ENCODE measurements at regions not wholly inside any gene's neighbourhood (a gene's known extent, or its start where the extent isn't known, plus 50 kb on each side); places are given as distances from the start of the nearest gene placed in this dataset.
"Not testable (repeated sequence)": the region's sequence is repeated elsewhere in the genome, so short reads cannot be mapped to it uniquely, and the experiment has no call there.

DNA sequence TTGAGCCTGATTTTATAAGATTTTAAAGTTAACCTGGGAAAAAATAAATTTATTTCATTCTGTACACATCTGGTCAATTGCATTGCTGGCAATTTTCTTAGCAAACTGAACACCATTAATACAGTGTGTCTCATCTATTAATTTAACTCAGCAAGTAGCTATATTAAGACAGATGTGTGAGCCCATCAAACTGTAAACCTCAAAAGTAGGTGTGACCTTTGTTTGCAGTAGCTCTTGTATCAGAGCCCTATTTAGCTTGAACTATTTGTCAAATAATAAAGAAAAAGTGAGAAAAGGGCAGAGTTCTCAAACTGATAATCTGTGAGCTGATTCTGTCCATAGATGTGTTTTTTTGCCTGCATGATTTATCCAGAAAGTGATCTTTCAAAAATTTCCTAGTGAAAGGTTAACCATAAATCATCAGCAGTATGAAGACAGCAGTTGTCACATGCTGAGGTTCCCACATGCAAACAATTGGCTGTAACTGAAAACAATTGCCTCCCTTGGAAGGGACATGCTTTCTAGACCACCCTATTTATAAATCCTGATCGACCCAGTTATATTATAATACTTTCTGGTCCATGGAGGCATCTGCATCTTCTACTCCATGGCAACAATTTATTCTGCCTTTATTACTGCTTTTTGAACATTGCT is 646.5 kb downstream of the NSUN3 start:
- DNase-seq (ENCODE audit: low read depth): no peak

DNA sequence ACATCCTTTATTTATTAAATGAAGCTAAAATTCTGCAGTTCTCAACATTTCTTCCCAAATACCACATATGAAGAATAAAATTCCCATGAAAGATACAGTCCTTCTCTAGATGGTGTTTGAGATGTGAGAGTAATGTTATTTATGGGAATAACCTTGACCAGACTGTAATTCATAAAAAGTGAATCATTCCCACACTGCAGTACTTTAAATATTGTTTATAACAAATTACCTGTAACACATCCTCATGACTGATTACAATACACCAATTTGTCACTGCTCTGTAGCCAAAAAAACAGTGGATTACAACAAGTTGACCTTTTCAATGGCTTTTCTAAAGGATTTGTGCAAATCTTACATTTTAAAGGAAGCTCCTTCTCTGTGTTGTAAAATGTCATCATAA is 651.3 kb downstream of the NSUN3 start:
- no peak for DNase-seq (ENCODE audit: low read depth)

DNA sequence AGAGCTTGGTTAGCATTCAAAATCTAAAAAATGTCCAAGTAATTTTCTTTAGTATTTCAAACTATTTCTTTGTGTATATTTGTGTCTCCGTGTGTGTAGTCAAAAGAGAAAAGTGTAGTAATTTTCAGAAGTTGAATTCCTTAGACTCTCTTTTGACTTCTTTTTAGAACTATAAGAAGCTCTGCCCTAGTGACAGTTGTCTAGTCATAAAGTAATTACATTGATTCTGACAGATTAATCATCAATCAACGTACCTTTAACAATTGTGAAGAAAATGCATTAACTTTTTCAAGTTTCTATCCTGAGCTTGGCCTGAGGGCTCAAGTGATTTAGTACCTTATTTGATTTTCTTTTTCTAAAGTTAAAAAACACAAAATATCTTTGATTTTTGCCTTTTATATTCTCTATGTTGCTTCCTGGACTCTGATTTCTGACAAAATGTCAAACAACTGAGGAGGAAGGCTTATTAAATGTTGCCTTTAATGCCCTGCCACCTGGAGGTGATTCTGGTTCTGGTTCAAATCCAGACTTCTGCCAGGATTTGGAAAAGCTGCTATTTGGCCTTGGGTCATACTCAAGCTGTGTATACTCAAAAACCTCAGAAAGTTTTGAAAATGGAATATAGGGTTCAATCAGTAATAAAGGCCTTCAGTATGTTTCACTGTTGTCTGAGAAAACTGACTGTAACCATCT is 653.6 kb downstream of the NSUN3 start:
- no peak for DNase-seq (ENCODE audit: low read depth)

DNA sequence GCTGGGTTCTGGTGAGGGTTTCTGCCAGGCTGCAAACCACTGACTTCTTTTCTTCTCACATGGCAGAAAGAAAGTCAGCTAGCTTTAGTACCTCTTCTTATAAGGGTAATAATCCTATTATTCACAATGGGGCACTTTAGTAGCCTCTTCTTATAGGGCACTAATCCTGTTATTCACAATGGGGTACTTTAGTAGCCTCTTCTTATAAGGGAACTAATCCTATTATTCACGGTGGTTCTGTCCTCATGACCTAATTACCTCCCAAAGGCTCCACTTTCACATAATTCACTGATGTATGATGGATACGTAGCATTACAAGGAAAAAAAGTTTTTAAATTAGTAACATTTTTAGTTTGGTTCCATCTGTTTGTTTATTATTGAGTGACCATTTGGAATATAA is 671.3 kb downstream of the NSUN3 start:
- DNase-seq (ENCODE audit: low read depth): no peak

DNA sequence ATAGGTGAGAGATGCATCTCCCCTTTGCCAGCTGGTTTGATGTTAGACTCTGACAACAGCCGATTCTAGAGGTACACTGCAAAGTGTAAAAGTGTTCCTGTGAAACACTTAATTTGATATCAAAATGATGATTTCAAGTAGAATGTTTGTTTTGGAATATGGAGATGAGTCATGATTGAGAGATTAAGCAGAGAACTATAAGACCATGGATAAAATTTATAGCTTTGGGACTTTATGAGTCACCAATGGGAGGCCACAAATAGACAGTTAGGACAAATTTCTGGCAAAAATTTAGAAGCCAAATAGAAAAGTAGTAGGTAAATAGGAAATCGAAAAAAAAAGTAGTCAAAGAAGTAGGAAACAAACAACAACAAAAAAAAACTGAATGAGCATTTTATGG is 672.5 kb downstream of the NSUN3 start:
- DNase-seq (ENCODE audit: low read depth): peak; percentile 2

DNA sequence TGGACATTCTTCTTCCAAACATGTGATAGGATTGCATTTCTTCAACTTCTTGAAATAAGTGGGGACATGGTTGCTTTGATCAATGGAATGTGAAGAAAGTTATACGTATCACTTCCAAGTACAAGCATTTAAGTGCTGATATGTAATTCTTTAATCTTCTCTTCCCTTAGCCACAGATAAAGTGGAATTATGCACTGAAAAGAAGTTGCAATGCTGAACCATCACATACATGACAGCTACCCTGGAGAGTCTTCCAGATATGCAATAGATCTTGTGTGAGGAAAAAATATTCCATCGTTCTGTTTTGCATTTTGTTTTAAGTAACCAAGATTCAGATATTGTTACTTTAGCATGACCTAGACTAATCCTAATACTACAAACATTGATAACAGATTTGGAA is 674.3 kb downstream of the NSUN3 start:
- no peak for DNase-seq (ENCODE audit: low read depth)

DNA sequence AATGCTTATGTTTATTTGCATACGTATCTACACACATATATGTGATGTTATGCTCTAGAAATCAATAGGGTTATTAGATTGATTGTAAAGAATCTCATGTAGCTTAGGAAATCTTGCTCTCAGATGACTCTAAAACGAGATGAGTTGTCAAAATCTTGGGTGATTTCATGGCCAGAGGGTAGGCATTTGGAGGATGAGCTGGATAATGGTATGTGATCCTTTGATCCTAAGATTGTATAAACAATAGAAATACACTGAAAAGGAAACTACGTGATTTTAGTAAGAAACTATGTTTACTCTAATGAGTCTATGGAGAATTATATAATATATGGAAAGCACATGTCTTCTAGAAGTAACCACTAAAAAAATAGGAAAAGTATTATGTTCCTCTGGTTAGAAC is 676.6 kb downstream of the NSUN3 start:
- no peak for DNase-seq (ENCODE audit: low read depth)

DNA sequence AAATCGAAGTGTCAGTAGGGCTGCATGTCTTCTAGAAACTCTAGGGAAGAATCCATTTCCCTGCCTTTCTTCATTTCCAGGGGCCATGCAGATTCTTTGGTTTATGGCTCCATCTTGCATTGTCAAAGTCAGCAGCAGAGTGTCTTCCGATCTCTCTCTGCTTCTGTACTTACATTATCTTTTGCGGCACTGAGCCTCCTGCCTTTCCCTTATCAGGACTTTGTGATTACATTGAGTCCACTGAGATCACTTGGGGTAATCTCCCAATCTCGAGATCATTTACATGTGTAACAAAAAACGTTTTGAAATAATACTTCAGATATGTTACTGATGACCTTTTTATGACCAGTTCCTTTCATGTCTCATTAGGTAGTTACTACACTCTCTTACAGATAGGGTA is 695.9 kb downstream of the NSUN3 start:
- no peak for DNase-seq (ENCODE audit: low read depth)

DNA sequence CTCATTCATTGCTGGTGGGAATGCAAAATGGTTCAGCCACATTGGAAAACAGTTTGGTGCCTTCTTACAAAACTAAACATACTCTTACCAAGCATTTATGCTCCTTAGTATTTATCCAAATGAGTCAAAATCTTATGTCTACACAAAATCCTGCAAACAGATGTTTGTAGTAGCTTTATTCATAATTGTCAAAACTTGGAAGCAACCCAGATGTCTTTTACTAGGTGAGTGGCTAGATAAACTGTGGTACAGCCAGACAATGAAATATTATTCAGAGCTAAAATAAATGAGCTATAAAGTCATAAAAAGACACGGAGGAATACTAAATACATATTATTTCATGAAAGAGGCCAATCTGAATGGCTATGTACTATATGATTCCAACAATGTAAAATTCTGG is 709.5 kb downstream of the NSUN3 start:
- no peak for DNase-seq (ENCODE audit: low read depth)

DNA sequence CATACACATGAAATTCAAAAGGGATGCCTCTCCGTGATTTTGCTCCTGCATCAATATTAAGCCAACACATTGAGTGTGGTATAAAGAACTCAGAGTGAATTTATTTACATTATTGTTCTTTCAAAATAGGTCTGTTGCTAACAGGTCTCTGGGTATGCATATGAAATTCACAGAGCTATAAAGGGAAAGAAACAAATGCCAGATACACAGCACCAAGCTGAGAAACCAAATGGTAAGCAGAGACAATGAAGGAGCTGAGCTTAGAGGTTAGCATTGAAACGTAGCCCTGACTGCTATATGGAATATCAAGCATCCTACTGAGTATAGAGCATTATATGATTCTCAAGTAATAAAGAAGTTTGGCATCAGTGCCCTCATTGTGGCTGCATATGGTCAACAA is 712.9 kb downstream of the NSUN3 start:
- DNase-seq (ENCODE audit: low read depth): no peak

DNA sequence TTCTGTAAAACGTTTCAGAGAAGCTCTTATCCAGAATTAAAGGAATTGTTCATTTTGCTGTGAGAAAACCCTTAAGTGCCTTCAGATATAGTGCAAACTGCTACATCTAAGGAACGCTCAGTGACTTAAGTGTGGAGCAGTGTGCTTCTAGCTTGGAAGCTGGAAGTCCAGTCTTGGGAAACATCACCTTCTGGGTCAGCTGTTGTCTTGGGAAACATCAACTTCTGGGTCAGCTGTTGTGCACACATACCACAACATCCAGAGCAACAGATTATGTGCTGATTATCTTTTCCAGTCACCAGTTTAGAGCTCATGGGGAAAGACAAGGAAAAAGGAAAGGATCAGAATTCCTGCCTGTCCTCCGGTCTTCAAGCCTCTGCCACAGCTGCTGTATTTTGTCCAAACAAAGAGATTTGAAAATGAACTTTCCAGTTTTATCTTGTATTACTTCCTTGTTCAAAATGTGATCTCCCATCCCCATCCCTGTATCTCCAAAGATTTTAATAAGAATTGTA is 713.6 kb downstream of the NSUN3 start:
- DNase-seq (ENCODE audit: low read depth): no peak

DNA sequence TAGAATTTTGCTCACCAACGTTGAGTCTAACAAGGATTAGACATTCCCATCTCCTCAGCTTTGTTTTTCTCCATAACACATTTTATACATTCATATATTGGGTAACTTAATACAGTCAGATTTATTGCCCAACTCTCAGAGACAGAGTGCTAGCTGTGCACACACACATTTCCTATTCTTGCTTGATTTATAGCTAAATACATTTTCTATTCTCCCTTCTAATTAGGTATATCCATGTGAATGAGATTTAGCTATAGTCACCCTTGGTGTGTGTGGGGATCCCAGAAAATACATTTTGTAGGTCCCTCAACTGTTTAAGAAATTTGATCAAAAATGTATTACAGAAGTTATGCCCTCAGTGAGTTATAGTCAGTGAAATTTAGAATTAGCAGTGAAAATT is 715.4 kb downstream of the NSUN3 start:
- DNase-seq (ENCODE audit: low read depth): no peak

DNA sequence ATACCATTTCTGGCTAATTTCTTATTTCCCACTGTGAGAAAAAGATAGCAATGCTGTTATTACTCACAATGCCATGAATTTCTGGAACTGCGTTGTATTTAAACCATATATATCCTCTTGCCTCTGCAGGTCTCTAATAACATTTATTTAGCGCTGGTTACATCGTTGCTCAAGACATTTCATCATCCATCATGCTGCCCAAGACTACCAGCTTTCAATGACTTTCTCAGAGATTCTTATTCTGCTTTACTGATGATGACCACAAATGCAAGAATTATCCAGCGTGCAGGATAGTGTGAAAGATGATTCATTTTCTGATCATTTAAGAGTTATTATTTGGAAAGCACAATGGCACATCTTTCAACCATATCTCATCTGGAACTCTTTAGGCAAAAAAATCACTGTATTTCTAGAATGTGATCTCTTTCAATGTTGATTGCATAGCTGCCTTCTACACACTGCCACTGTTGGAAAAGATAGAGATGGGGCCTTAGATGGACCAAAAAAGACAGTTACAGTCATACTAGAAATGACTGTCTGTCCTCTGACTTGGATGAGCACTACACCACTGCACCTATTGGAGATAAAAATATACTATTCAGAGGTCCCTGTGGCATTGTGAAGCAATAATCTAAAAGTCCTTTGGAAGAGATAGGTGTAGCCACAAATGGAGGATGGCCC is 716.1 kb downstream of the NSUN3 start:
- no peak for DNase-seq (ENCODE audit: low read depth)

DNA sequence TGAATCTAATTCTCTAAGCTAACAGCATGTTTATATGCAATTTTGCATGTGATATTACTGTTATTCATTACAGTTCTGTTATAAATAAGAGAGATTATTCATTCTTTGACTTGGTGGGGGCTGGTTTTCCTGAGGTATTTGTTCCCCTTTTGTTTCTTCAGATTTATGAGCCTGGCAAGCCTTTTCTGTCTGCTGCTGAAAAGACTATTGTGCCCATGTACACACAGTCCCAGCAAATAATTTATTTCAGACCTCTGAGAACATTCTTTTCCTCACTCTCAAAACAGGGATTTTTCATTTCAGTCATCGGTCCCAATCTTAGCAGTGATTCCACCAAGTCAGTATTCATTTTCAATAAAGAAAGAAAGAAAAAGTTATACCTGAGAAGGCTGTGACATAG is 716.8 kb downstream of the NSUN3 start:
- DNase-seq (ENCODE audit: low read depth): no peak

DNA sequence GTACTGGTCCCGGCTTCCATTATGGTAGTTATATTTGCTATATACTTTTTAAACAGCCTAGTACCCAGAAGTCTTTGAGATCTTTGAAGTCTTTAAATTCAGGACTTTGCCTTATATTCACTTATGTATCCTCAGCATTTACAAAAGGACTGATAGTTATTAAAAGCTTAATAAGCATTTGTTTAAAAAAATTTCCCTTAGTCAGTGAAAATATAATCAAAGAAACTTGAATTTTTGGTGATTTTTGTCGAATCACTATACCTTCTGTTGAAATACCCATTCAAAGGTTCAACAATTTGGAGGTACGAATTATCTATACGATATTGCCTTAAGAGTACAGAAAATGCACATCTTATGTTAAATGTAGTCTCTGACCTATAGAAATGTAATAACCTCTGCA is 721.4 kb downstream of the NSUN3 start:
- no peak for DNase-seq (ENCODE audit: low read depth)

DNA sequence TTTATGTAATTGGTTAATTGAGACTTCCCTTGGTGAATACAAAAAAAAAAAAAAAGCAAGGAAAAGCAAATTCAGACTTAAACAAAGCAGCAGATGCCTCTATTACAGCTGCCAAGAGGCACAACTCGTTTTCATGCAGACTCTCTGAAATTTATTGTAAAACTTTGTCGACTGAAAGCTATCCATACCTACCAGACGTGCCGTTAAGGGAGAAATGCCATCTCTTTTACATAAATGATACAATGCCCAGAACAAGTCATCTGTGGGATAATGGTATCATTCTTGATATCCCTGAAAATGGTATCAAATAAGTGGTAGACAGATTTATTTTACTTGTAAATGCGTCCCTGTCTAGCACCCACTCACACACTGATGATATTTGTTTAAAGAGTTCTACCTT is 724.2 kb downstream of the NSUN3 start:
- DNase-seq (ENCODE audit: low read depth): no peak

DNA sequence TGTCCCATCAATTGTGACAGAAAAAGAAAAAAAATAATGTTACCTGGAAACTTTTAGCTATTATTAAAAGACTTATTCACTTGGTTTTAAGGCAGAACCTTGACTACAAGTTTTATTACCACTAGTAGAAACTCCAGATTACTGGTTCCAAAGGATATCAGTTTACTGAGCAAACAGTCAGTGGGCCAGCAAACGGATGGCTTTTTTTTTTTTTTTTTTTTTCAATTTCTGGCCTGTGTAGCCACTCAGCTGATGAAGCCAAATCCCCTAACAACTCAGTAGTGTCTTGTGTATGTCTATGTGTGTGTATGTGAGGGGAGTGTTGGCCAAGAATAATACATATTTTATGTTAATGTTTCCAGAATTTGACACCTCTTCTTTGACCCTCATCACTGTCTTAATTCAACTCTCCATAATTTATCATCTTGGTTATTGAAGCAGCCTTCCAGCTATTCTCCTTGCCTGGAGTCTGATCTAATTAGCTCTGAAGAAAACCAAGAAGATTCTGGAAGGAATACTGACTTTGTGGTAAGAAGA is 724.9 kb downstream of the NSUN3 start:
- DNase-seq (ENCODE audit: low read depth): no peak

DNA sequence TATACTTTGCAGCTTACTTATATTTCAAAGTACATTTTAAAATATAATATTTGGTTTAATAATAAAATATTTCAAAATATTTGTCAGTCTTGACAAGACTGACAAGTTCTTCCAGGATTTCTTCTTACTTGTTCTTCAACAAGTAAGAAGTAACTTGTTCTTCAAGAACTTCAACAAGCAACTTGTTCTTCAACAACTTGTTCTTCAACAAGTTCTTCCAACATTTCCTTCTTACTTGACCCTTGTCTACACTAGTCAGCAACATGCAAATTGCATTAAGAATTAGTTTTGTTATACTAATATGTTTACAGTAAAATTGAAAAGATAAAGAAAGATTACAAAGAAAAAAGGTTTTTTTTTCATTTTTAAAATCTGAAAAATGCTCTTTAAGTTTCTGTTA is 731.7 kb downstream of the NSUN3 start:
- DNase-seq (ENCODE audit: low read depth): no peak

DNA sequence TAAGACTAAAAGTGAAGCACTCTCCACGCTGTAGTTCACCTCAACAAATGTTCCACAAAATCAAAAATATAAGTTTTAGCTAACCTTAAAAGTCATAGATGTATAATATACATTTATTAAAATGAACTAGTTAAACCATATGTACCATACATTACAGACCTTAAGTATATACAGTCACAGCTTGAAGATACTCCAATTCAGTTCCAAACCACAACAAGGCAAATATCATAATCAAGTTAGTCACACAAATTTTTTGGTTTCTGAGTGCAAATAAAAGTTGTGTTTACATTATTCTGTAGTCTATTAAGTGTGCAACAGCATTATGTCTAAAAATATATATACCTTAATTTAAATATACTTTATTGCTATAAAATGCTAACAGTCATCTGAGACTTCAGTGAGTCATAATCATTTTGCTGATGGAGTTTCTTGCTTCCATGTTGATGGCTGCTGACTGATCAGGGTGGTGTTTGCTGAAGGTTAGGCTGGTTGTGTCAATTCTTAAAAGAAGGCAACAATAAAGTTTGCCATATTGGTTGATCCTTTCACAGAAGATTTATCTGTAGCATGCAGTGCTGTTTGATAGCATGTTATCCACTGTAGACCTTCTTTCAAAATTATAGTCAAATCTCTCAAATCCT is 736.7 kb downstream of the NSUN3 start:
- no peak for DNase-seq (ENCODE audit: low read depth)

DNA sequence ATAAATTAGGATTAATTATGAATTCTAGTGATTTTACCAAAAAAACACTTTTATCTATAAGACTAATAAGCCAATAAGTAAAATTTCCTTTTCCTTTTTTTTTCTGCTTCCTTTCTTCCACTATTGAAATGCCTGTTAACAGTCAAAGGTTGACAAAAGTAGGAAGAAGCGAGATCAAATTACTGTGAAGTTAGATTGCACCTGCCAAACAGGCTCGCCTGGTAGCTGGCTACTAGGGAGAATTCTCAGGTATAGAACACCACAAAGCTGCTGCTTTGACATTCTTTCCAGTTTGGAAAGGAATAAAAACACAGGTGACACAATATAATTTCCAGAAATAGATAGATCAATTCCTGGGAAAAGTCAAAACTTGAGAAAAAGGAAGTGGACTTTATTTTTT is 749.0 kb downstream of the NSUN3 start:
- no peak for DNase-seq (ENCODE audit: low read depth)

DNA sequence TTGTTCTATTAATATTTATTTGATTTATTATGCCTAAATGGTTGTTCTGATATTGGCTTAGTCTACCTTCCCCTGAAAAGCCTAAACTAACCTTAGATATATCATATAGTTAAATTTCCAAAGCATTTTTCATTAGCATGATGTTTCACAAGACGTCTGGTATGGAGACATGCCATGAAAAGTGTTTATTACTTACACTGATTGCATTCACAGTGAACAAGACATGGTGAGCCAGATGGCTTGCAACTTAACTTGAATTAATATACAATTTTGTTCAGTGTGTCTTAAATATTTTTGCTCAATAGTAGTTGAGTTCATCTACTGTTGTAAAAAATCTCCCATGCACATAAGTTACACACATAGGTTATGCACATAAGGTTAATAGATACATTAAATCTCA is 758.4 kb downstream of the NSUN3 start:
- no peak for DNase-seq (ENCODE audit: low read depth)

DNA sequence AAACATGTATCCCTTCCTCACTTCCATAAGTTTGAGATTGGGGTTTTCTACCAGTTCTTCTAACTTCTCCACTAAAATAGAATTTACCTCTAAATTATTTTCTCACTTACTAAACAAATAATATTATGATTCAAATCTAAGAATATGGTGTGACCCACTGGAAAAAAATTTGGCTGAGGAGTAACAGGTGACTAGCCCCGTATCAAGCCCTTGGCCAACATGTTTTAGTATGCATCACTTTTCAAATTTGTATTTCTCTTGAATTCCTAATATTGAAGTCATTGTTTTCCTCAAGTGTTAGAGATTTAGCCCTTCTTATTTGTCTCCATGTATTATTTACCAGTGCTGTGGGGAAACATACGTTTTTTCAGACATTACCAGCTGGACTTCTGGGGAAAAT is 759.4 kb downstream of the NSUN3 start:
- no peak for DNase-seq (ENCODE audit: low read depth)

DNA sequence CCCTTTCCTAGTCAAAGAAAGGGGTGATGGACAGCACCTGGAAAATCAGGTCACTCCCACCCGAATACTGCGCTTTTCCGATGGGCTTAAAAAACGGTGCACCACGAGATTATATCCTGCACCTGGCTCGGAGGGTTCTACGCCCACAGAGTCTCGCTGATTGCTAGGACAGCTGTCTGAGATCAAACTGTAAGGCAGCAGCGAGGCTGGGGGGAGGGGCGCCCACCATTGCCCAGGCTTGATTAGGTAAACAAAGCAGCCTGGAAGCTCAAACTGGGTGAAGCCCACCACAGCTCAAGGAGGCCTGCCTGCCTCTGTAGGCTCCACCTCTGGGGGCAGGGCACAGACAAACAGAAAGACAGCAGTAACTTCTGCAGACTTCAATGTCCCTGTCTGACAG is 783.4 kb downstream of the NSUN3 start:
- not testable (repeated sequence) for DNase-seq (ENCODE audit: low read depth)
